Amygdala (tissue), 56 donors: ENCODE measurements at regions not wholly inside any gene's neighbourhood (a gene's known extent, or its start where the extent isn't known, plus 50 kb on each side); places are given as distances from the start of the nearest gene placed in this dataset.

Experiments
- DNase-seq, 56 donors: peaks; one replicate each; lab custom pipeline; 2025; lab: John Stamatoyannopoulos, UW

DNA sequence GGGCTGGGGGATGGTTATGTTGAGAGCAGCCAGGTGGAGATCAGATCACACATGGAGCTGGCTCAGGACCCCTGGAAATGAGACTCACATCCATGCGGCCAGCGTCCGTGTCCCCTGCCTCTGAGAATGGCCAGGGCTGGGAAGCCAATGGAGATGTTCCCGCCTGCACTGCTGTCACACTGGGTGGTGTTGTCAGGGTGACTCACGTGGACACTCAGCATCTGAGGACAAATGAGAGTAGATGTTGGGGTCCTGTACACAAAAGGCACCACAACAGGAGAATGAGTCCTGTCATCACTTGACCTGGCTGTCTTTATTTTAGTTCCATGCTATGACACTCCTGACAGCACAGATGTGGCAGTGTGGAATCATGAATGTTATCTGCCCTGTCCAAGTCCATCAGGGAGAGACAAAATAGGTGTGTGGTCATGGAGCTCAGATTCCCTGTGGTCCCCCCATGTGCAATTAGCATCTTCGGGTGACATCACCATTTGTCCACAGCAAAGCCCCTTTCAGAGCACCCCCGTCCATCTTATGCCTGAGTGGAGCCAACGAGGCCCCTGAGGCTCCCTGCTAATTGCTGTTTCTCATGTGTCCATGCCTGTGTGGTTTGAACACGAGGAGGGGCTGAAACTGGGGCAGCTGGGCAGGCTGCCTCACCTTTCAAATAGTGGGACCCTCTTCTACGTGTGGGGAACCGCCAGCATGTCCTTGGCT lies 393.5 kb downstream of the AACS start:
- no peak for DNase-seq

GRCh38 chr12:125461831-125462230 lies 396.6 kb downstream of the AACS start:
- no peak for DNase-seq

- no peak for DNase-seq
Observed at GRCh38 chr12:125463386-125463785, 398.2 kb downstream of the AACS start.

DNA sequence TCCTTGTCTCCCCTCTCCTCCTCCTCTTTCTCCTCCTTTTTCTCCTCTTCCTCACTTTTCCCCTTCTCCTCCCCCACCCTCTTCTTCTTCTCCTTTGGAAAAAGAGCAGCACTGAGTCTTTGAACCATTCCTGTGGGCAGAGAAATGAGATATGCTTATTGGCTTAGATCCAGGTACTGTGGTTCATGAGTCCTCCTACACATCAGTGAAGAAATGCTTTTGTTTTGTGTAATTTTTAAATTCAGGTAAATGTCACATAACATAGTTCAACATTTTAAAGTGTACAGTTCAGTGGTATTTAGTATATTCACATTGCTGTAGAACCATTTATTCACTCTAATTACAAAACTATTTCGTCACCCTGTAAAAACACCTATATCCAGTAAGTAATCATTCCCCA lies 402.1 kb downstream of the AACS start:
- no peak for DNase-seq

DNA sequence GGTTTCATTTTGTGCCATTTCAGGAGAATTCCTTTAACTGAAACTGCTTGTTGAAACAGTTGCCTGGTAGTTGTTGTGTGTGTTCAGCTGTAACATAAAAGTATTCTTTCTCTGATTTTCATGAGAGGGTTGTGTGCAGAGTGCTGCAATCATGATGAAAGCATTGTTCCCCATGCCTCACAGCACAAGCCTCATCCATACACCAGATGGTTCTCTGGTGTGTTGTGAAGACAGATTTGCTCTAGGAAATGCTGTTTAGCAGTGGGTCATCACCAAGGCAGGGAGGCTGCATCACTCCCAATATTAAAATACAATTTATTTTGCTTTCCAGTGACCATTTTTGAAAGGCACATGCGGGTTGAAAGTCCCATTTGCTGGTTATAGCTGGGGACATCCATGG lies 404.4 kb downstream of the AACS start:
- no peak for DNase-seq

DNA sequence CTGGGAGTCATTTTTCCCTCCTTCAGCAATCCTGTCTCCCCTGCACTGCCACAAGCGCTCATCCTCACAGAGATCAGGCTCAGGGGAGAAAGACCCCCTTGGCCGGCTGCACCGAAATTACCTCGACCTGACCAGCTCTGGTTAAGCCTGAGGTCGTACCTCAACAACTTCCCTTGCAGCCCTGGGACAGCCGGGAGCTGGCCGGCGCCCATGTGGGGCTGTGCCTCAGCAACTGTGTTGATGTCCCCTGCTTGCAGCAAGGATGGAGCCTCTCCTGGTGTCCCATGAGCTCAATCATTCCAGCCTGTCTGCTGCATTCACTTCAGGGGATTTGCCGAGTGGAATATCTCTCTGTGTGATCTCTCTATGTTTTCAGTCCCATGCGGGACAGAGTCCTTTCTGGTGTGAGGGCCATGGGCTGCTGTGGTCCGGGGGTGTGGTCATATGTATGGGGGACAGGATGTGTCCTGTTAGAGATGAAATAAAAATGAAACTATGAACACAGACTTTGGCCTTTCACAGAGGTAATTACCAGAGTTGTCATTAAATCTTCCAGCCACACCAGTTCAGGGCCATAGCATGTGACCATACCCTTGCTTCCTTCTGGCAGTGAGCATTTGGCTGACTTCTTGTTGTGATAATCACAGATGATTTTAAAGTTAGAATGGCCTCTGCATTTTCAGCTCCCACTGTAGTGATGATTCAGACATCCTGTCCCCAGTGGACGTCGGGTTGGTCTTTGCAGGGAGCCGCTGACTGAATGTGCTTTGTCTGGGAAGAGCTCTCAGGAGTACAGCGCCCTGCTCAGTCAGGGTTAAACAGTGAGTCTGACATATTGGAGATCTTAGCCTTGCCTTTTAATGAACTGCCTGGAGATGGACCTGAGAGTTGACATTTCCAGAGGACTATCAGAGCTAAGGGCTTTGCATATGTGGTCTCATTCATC lies 405.9 kb downstream of the AACS start:
- no peak for DNase-seq

- no peak for DNase-seq
Observed at GRCh38 chr12:125473501-125473900, 408.3 kb downstream of the AACS start.

GRCh38 chr12:125487336-125487735 lies 422.1 kb downstream of the AACS start:
- peak in 1 of 56 donors; percentile 9 for DNase-seq

DNA sequence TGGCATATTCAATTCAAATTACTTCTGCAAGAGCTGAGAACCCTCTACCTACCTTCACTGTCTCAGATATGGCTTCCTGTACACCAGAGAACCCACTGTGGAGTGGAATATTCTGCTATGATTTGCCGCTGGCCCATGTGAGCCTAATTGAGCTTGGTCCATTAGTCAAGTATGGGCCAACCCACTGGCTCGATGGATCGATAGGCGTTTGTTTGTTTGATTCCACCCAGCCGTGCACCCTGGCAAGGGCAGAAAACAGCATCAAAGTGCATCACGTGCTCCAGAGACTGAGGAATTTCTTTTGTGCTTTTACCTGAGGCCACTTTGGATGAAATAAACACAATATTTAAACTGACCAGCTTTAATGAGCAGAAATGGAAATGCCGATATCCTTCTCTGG lies 426.3 kb downstream of the AACS start:
- no peak for DNase-seq

DNA sequence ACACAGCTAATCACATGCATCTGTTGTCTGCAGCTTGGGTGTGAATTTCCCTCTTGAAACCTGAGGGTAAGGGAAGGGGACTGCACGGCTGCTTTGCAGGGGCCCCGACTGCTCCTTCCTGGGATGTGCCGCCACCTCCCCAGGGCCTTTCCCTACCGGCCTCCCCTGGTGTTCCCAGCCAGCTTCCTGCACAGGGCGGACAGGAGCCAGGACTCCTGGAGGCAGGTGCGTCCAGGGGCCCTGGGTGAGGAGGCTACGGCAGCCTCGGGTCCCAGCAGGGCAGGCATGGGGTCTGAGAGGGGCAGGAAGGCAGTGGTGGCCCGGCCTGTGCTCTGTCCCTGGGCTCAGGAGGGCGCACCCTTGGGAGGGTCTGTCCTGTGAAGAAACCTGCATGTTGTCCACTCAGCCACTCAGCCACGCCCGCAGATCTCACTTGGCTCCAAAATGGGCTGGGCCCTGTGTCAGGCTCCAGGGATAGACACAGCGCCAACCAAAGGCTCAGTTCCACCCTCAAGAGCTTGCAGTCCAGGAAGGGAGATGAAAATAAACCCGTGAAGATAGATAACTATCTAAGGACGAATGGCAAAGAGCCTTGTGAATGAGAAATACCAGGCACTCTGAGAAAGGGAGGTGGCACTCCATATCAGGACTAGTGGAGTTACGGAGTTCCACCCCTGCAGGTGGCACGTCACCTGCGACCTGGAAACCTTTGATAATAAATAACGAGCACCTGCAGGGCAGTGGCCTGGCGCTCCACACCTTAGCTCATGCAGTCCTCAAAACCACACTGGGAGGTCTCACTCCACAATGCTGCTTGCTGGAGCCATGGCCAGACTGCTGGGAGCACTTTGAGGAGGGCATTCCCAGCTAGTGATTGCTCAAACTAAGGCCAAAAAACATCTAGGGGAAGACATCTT lies 427.4 kb downstream of the AACS start:
- DNase-seq: no peak

GRCh38 chr12:125493704-125494308 lies 428.6 kb downstream of the AACS start:
- DNase-seq: no peak

DNA sequence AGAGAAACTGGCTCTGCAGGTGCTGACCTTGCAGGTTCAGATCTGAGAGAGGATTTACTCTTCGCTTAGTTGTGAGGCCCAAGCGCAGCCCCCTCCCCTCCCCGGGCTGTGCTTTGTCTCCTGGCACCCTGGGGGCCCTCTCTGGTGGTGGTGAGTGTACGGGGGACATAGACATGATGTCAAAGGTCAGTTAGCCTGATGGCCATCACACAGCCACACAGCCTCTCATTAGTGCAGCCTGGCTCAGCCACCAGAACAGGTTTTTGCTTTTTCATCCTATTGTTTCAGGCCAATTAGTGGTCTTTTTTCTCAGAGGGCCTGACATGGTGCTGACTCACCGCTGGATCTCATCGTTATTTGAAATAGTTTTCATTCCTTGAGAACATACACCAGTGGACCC lies 437.9 kb downstream of the AACS start:
- no peak for DNase-seq

DNA sequence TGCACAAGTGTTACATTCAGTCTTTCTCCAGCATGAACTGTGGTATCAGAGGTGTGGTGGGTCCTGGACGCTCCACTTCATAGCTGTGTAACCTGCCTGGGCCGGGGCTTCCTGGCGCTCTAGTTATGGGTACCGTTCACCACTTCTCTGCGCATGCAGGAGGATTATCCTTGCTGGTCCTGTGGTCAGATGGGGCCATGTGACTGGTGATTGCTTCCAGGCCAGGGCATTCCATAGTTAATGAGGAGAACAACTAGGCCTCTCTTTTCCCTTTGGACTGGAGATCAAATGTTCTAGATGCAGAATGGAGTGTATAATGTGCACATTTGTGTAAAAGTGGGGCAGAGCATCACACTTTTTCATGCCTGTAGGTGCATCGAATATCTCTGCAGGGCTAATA lies 444.0 kb downstream of the AACS start:
- DNase-seq: no peak

DNA sequence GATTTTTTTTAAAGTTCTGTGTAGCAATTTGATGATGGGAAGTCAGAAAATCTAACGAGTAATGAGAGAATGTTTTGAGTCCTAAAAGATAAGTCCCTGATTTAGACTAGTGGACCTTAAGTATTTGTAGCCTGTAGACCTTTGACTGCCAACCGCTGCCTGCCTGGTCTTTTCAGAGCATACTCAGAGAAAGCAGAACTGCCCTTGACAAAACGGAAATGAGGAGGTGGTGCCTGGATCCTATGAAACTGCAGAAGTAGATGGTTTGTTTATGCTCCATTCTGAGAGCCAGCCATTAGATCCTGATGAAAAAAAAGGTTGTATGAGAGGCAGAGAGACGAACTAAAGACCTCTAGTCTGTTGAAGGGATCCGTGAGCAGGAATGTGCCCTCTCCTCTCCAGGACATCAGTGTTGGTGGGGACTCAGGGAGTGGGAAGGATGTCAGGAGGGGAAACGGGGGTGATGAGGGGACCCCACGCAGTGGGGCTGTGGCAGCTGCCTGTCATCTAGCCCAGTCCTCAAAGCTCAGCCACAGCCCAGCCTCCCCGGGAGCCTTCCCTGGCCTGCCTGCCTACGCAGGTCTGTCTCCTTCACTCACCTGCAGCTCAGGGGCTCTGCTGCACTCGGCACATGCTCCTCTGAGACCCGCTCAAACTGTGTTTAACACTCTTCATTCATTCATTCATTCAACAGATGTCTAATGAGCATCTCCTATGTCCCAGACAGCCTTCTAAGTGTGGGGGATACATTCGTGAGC lies 447.5 kb downstream of the AACS start:
- no peak for DNase-seq

DNA sequence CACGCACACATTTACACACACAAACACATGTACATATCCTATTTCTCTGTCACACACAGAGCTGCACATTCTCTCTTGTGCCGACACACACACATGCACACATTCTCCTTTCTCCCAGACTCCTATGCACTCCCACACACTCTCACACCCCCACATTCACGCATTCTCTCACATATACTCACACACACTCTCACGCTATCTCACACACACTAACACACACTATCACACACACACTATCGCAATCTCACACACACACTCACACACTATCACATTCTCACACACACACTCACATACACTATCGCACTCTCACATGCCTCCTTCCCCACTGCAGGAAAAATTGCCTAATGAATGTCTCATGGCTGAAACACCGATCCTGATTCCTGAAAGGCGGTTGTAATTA lies 450.7 kb downstream of the AACS start:
- no peak for DNase-seq

GRCh38 chr12:125518074-125518473 lies 452.8 kb downstream of the AACS start:
- DNase-seq: no peak

DNA sequence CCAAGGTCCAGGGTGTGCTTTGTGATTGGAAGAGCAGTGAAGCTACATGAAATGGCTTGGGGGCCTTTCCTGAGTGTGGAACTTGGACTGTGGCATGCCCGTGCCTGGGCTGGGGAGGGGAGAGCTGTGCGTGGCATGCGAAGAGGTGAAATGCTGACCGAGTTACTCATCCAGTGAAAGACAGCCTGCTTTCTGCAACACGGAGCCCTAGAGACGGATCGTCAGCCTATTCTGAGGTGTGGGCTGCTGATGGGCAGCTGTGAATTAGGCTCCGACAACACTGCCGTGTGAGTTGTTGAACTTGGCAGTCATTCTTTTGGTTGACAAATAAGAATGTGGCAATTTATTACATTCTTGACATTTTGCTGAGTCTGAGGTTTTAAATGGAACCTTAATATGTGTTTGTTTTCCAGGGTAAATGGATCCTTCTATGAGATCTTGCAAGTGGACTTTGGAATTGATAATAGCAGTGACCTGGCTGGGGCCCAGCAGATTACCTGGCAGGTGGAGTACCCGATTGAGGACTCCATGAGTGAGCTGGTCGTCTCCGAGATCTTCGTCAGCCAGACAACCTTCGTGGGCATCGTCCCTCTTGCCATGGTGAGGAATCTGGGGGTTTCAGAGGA lies 453.9 kb downstream of the AACS start:
- DNase-seq: no peak

DNA sequence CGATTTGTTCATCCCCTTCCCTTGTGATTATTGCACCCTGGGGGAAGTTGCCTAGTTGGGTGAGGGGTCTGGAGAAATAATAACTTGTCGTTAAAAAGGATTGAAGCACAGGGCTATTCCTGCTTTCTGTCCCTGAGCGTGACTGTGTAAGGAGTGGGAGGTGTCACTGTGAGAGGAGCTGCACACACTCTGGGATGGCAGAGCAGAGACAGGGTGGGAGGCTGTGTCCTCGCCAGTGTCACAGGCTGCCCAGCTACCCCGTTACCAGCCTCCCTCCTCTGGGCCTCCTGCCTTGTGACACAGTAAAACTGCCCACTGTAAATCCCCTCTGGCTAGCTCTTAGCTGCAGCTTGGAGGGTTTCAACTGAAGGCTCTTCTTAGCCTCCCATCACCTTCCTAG lies 460.6 kb downstream of the AACS start:
- DNase-seq: no peak

GRCh38 chr12:125528281-125528680 lies 463.0 kb downstream of the AACS start:
- DNase-seq: peak in 50 of 56 donors; percentile 12 to 91 (median 64)
